ENCODE measurements at regions not wholly inside any gene's neighbourhood (a gene's known extent, or its start where the extent isn't known, plus 50 kb on each side); places are given as distances from the start of the nearest gene placed in this dataset.
"Not testable (repeated sequence)": the region's sequence is repeated elsewhere in the genome, so short reads cannot be mapped to it uniquely, and the experiment has no call there.

DNA sequence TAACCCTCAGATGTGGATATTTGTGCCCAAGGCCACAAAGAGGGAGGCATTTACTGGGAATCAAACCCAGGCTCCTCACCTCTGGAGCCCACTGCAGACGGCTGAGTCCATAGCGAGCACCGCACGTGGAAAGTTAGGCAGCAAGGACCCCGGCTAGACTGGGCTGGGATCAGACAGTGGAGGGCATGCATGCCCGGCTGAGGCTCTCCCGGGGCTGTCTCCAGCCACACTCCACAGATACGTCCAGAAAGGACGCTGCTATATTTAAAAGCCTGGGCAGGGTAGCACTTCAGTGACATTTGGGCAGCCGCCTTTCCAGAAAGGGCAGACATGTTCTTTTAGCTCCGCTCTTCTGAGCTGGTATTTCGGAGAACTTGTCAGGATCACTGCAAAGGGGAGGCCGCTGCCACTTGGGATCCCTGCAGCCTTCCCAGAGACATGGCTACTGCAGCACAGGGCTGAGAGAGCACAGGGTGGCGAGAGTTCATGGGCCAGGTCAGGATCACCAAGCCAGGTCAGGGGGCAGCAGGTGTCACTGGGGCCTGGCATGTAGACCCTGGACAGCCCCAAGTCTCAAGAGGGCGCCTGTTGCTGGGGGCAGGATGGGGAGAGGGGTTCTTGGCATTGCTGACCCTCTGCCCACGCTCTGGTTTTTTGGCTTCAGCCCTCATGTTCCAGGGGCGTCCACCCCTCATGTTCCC is 121.7 kb downstream of the PHETA1 start:
- no peak for DNase-seq

DNA sequence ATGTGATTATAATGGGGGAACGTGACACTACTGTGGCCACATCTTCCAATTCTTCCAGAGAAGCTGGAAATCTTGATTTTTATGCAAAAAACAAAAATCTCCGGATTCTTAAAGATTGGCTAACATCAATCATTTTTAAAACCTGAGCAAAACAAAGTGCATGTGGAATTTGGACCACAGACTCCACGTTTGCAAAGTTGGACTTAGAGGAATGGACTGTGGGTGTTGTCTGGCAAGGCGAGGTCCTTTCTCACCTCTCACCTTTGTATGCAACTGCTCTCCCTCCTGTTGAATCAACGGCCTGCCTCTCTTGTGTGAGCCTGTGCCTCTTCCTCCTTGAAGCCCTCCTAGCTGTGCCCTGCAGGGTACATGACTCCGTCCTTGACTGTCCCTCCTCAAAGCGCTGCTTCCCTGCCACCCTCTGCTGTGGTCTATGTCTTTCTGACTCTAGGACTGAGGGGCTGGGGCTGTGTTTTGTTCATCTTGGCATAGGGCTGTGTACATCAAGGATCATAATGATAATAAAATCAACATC is 122.4 kb downstream of the PHETA1 start:
- DNase-seq, result no peak

DNA sequence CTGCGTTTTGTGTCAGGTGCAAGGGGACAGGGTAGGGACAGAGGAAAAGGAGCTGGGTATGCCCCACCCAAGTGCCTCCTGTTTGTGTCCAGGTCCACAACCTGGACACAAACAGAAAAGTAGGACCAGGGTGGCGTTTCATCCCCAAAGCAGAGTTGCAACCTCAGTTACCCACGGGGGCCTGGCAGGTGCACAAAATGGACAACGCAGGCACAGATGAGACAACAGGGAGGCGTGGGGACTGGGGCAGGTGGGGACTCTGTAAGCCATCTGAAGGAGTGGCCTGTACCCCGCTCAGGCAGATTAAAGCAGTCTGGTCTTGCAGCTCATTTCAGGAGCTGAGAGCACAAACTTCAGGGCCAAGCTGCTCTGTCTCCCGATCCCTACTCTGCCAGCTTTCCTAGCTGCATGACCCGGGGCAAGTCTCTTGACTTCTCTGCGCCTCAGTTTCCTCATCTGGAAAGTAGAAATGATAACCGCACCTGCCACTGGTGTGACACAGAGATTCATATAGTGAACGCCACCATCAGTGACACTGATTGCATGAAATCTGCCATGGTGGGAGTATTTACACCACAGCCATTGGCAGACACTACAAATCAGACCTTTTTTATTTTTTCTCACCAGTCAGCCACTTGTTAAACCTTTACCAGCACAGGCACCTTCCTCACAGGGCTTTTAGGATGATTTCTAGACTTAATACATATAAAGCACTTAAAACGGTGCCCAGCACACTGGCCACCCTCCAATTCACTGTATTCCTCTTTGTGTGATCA is 123.0 kb downstream of the PHETA1 start:
- no peak for DNase-seq

DNA sequence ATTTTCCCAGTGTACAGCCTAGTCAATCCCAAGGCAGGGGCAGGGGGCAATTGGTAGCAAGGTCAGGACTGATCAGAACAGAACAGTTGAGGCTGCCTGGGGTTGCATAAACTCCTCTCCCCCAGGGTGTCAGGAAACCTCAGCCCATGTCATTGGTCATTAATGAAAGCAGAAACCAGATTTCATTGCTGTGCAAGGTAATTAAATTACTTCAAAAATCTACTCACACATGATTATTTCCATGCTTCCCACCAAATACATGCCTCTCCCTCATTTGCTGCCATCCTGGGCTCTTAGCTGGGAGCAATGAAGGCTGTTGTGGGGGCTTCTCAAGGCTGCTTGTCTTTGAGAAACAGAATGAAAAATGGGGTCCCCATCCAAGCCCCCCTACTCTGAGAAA is 124.2 kb downstream of the PHETA1 start:
- DNase-seq, result no peak

DNA sequence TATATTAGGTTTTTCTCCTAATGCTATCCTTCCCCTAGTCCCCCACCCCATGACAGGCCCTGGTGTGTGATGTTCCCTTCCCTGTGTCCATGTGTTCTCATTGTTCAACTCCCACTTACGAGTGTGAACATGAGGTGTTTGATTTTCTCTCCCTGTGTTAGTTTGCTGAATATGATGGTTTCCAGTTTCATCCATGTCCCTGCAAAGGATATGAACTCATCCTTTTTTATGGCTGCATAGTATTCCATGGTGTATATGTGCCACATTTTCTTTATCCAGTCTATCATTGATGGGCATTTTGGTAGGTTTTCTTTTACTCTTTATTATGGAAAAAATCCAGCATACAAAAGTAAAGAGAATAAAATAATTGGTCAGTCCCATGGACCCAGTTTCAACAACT is 126.1 kb downstream of the PHETA1 start:
- DNase-seq, result not testable (repeated sequence)

DNA sequence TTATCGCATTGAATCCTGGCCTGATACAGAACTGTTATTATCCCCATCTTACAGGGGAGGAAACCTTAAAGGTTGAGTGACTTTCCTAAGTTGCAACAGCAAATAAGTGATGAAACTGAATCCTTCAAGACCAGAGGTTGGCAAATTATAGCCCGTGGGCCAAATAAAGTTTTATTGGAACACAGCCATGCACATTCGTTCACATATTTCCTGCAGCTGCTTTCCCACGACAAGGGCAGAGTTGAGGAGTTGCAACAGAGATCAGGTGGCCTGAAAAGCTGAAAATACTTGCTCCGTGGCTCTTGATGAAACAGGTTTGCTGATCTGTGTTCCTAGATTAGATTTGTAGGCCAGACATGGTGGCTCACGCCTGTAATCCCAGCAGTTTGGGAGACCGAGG is 126.7 kb downstream of the PHETA1 start:
- DNase-seq, result no peak

DNA sequence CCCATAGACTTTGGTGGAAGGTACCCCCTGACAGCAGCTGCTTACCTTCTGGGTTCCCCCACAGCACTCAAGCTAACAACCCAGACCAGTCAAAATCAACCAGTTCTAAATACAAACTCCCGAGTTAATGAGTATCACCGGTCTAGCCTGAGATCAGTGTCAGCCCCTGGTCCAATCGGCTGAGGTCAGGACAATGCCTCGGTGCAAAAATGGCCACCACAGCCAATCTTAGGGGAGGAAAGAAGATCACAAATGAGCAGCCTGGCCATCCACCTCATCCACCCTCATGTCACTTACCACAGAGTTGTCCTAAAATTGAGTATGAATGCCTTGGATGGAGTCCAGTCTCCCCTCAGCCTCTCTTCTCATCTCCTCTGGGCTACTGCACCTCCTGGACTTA is 128.5 kb downstream of the PHETA1 start:
- no peak for DNase-seq

DNA sequence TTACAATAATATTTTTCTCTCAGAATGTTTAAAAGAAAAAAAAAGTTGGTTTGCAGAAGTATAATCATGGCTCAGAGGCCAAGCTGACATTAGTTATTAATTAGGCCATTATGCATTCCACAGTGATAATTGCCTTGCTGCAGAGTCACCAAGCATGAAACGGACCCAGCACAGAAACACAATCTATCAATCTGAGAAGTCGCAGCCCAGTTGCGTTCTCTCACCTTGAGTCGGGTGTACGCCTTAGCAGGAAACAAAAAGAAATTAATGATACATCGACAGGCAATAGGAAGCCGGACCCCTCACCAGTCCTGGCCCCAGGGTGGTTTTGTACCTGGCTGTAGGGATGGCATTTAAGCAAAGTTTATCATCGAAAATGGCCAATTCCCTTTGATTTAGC is 129.7 kb downstream of the PHETA1 start:
- no peak for DNase-seq

DNA sequence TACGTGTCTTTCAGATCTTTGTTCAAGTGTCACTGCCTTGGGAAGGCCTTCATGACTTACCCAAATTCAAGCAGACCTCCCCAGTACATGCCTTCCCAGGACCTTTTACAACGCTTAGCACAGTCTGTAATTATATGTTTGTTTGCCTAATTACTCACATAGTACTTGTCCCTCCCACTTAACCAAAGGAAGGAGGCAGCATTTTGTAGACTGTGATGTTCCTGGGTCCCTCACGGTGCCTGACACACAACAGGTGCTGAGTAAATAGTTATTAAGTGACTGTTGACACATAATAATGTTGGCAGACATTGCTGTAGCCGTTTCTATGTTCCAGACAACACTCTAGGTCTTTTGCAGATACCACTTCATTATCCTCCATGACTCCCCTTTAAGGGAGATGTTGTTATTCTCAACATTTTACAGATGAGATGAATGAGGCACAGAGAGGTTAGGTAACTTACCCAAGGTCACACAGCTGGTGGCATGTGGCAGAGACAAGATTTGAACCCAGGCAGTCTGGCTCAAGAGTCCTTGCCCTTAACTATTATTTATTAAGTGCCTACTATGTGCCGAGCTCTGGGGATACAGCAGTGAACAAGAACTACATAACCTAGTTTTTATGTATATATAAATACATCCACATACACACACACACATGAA is 130.7 kb downstream of the PHETA1 start:
- no peak for DNase-seq

DNA sequence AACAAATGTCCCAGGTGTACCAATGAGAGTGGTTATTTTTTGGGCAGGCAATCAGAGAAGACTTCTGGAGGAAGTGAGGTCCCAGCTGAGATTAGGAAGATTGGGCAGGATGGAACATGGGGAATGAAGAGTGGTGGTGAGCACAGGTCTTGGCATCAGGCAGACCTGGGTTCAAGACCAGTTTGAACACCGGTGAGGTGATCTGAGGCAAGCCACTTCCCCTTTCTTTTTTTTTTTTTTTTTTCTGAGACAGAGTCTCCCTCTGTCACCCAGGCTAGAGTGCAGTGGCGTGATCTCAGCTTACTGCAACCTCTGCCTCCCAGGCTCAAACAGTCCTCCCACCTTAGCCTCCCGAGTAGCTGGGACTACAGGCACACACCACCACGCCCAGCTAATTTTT is 134.4 kb downstream of the PHETA1 start:
- not testable (repeated sequence) for DNase-seq

DNA sequence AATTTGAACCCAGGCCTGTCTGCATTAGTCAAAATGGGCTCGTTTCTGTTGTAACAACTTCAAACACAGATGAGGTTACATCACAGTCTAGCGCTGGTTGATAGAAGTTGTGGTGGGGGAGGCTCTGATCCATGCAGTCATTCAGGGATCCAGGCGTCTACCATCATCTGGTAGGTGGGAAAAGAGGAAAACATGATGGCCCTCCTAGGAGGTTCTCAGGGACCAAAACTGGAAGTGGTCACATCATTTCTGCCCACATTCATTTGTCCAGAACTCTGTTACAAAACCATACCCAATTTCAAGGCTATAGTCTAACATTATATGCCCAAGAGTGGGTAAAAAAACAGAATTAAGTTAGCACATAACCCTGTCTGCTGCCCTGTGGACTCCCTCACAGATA is 135.1 kb downstream of the PHETA1 start:
- DNase-seq, result no peak

DNA sequence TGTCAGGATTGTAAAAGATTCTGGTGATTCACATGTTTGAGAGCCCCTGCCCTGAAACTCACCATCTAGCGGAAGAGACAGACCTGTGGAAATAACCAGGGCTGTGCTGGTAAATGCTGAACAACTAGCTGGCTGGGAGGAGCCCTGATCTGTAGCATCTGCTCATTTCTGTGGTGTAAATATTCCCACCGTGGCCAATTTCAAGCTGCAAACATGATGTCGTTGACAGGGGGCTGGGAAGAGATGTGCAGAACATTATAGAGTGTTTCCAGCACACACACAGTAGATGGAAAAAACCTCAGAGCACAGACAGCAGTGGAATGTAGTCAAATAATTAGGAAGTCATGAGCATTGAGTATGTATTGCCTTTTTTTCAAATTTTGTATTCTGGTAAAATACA is 138.2 kb downstream of the PHETA1 start:
- DNase-seq, result no peak

DNA sequence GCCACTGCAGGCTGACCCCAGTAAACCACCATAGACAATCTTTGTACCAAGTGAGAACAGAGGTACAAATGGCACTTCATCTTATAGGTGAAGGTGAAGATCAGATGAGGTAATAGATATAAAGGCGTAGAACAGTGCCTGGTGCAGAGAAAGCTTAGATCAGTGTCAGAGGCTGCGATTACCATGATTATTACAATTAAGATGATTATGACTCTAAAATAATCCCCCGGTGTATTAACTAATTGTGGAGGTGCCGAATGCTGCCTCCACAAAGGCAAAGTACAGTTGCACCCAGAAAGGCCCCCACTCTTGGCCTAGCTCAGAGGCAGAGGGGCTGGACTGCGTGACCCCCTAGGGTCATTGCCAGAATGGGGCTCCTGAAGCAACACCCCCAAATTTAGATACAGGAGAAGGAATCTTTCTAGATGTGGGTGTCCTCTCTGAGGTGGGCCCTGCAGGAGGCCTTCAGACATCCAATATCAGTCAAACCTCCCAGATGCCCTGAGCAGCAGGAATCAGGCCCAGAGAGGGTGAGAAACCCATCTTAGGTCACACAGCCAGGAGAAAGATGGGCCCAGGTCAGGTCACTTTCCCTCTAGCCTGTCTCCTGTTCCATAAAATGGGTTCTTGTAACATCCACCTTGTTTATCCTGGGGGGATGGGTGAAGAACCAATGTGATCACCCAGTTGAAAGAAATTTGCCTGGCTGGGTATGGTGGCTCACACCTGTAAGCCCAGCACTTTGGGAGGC is 139.8 kb downstream of the PHETA1 start:
- no peak for DNase-seq

DNA sequence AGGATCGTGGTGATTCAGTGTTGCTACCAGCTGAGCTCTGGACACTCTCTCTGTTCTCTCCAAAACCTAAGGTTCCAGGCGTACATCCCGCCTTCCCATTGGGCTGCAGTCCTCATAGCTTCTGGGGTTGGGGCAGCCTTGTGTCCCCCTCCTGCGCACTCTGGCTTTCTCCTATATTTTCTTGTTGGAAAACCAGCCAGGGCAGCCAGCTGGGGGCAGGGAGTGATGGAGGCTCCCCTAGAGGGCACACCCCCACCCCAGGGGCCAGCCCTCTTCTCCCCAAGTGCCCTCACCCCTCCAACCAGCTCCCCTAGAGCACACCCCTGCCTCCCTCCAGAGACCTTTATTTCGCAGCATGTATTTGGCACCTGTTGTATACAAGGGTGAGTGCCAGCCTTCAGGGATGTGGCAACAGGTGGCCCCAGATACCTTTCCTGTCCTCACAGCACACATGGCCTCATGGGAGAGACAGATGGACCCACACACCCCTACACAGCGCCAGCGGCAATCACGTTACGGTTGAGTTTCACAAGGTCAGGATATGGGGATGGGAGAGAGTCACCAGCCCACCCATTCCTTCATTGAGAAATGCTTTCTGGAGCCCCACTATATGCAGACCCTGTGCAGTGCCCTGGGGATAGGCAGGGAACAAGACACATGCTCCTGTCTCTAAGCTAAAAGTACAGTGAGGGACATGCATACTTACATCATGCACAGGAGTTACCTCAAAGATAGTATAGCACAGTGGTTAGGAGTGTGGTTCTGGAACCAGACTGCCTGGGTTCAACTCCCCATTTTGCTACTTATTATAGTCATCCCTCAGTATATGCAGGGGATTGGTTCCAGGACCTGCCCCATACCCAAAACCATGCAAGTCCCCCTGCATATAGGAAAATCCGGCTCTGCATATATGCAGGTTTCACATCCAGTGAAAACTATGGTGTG is 141.1 kb downstream of the PHETA1 start:
- DNase-seq, result no peak

DNA sequence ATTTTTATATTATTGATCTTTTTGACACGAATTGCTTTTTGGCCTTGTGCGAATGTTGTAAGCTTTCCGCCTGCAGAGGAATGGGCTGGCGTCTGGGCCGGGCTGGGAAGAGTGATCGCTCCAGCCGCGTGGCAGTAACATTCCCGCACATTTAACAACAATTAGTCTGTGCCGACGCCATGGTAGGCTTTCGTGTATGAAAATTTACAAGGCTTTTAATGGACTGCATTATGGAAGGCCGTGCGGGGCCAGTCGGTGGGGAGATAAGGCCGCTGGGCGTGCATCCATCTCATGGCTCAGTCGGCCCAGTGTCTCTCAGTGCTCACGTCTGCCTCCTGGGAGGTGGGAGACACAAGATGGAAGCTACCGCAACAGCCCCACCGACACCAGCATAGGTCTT is 142.2 kb downstream of the PHETA1 start:
- DNase-seq, result no peak

DNA sequence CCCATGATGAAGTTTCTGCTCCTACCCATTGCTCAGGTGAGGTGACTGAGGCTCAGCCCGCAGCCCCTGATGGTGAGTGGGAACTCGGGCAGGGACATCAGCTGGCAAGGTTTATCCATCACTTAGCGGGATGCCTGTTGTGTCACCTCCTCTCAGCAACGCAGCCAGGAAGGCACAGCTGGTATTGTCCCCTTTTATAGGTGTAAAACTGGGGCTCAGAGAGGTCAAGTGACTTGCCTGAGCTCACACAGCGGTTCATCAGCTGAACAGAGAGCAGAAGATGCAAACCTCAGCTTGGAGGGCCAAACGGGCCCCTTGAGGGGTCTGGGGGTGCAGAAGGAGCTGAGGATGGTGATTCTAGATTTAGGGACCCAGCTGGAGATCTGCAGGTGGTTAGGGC is 143.6 kb downstream of the PHETA1 start:
- no peak for DNase-seq

DNA sequence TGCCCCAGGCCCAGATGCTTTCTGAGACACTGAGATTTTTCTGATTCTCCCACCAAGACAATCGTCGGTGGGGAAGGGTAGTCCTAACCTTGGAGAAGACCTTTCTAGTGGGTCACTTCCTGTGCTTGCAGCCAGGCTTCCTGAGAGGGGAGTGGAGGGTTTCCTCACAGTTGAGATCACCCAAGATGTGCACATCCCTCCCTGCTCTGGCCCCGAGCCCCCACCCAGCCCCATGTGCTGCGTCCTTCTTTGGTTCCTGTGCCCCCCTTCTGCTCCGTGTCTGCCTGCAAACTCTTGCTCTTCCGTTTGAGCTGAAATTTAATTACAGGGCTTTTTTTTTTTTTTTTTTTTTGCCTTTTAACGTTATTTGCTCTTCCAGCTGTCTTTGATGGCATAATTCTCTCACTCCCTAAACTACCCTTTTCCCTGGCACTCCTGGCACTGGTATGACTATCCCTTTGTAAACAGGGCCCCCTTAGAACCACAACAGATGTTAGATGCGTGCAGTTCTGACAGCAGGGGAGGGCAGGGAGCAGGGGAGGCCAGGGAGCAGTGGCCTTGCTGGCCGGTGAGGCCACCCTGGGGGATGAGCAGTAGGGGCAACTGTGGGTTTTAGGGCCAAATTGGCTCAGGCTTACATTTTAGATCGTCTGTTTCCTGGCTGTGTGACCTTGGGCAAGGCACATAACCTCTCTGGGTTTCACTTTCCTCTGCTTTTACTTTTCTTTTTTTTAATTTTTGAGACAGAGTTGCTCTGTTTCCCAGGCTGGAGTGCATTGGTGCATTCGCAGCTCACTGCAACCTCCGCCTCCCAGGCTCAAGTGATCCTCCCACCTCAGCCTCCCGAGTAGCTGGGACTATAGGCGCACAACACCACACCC is 144.5 kb downstream of the PHETA1 start:
- DNase-seq, result no peak

DNA sequence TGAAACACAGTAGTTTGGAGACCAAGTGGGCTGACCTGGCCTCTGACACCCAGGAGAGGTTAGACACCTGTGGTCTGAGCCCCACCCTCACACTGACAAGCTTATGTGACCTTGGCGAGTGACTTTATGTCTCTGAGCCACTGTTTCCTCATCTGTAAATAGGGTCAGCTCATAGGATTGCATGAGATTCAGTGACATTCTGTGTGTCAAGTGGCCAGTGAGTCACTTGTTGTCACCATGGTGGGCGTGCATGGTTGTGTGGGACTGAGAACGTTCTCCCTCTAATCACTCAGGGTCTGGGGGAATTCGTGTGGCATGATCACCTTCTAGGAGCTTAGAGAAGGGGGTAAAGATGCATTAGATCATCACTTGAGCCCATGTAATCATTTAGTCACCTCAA is 146.4 kb downstream of the PHETA1 start:
- DNase-seq, result no peak

DNA sequence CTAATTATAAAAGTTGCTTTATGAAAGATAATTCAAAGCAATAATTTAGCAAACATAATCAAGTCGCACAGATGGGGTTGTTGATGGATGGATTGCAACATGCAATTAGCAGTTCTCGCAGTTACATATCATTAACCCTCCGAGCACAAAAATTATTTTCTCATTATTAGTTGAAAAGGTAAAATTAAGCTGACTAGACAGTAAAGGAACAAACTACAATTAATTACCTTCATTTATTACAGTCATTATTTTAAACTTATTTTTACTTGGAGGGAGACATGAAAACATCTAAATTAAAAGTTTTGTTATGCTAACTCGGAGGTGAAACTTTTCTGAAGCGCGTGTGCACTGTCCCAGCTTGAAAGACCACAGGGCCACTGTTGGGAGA is 146.9 kb downstream of the PHETA1 start:
- DNase-seq, result no peak

DNA sequence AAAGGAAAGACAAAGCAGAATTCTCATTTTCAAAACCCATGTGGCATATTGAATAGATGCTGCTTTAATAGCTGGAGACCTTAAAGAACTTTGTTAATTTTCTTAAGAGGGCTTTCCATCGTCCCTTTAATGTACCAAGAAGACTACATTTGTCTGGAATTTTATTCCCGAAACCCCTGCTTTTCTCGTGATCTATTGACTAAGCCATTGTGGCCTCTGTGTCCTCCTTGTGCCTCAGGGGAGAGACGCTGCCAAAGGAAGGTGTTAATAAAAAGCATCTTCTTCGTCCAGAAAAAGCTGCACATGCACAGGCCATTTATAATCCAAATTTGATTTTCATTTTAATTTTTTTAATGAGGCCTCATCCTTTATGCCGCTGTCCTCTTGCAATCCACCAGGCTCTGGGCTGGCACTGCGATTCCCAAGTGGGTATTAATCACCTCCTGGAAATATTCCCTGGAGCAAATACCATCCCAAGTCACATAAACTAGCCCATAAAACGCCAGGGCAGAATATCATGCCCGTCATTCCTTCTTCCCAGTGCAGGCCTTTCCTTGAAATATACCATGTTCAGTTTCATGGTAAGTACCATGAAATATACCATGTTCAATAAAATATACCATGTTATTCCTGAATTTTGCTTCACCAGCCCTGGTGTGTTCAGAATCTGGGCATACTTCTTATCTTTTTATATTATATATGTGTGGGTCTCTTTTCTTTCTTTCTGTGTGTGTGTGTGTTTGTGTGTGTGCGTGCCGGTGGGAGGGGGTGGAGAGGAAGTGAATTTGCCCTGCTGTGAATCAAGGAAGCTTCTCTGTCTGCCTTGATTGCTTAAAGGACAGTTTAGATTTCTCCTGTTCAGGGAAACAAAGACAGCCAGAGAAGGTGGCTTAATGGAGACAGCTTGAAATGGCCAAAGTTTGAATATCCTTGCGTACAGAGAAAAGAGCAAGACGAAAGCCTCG is 147.6 kb downstream of the PHETA1 start:
- DNase-seq, result no peak

Data from NCI-H2029 (cell line).